AG09309 (cell line): ENCODE measurements at regions not wholly inside any gene's neighbourhood (a gene's known extent, or its start where the extent isn't known, plus 50 kb on each side); places are given as distances from the start of the nearest gene placed in this dataset.

Experiments used
- DNase-seq: peaks from one replicate; pipeline ENCODE4 v3.0.0-alpha.2; 2010; ENCODE audit warnings: low read depth
- H3K4me3 ChIP-seq: 2 replicates; pipeline ENCODE4 v1.5.1; 2011; ENCODE audit warnings: mild to moderate bottlenecking, low read depth, low read length, moderate library complexity; ENCODE audit not compliant: control insufficient read depth
- TF ChIP-seq, protein P1 (sequence below): IDR thresholded peaks from 2 replicates; pipeline ENCODE4 v1.5.1; 2011; ENCODE audit warnings: mild to moderate bottlenecking, low read depth, low read length, inconsistent platforms; ENCODE audit not compliant: insufficient read depth, control insufficient read depth; ENCODE audit errors: missing control alignments

DNA sequence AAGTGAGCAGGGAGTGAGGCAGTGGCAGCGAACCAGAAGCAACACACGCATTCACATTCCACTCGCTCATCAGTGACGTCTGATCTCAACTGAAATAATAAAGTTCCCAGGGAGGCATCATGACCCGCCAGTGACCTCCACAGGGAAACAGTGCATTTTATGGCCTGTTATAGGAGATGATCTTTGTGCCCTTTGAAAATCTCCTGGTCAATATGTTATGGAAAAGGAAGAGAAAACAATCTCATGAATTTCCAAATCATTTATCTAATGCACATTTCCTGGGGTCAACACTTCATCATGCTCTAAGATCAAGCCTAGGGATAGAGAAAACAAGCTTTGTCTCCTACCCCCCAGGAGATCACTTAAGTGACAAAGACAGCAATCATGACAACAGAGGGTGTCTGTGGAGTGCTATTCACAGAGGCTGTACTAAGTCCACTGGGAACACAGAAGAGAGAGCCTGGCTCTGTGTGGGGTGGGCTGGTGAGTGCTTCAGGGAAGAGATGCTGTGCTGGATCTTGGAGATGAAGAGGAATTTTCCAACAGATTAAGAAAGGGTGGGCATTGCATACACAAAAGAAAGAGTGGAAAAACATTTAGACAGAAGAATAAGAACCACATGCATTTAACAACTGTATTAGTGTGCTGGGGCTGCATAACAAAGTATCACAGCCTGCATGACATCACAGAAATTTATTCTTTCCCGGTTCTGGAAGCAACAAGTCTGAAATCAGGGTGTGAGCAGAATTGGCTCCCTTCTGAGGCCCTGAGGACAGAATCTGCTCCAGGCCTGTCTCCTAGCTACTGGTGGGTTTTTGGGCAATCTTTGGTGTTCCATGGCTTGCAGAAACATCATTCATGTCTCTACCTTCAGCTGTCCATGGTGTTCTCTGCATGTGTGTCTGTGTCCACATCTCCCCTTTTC, 613.9 kb upstream of the IGFBP3 start:
- DNase-seq, result no peak
- TF ChIP-seq, protein P1, sequence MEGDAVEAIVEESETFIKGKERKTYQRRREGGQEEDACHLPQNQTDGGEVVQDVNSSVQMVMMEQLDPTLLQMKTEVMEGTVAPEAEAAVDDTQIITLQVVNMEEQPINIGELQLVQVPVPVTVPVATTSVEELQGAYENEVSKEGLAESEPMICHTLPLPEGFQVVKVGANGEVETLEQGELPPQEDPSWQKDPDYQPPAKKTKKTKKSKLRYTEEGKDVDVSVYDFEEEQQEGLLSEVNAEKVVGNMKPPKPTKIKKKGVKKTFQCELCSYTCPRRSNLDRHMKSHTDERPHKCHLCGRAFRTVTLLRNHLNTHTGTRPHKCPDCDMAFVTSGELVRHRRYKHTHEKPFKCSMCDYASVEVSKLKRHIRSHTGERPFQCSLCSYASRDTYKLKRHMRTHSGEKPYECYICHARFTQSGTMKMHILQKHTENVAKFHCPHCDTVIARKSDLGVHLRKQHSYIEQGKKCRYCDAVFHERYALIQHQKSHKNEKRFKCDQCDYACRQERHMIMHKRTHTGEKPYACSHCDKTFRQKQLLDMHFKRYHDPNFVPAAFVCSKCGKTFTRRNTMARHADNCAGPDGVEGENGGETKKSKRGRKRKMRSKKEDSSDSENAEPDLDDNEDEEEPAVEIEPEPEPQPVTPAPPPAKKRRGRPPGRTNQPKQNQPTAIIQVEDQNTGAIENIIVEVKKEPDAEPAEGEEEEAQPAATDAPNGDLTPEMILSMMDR, result no peak
- H3K4me3 ChIP-seq, result no peak overlapping the region

DNA sequence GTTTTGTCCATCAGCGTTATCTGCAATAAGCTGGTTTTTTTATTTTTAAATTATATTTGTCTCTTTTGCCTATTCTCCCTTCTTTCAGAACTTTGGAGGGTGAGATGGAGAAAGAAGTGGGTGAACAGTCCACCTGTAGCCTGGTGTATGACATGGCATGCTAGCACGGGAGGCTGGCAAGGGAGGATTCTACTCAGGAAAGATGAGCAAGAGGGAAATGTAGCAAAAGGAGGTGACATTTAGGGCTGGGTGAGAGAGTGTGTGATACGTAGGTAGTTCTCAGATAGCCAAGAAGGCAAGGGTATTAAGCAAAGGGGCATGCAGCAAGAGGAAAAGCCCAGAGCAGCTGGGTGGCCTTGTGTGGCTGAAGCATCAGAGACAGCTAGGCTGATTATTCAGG, 612.9 kb upstream of the IGFBP3 start:
- DNase-seq, result no peak
- no peak overlapping the region for H3K4me3 ChIP-seq
- TF ChIP-seq, protein P1, result no peak

DNA sequence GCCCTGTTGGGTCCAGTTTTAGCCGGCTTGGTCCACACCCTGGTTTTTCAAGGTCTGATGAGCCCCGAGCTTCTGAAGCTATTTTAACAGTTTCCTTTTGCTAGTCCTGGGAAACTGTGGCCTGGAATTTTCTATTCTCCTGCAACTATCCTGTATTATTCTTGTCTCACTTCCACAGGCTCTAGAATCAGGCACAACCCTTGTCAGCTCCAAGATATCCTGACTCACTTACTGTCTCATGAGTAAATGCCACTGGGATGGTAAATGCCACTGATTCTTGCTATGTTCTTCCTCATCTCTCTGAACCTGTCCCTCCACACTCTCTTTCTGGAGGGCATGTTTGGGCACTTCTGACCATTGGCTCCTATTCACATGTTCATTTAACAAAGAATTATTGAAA, 611.5 kb upstream of the IGFBP3 start:
- TF ChIP-seq, protein P1, result no peak
- no peak overlapping the region for H3K4me3 ChIP-seq
- no peak for DNase-seq

DNA sequence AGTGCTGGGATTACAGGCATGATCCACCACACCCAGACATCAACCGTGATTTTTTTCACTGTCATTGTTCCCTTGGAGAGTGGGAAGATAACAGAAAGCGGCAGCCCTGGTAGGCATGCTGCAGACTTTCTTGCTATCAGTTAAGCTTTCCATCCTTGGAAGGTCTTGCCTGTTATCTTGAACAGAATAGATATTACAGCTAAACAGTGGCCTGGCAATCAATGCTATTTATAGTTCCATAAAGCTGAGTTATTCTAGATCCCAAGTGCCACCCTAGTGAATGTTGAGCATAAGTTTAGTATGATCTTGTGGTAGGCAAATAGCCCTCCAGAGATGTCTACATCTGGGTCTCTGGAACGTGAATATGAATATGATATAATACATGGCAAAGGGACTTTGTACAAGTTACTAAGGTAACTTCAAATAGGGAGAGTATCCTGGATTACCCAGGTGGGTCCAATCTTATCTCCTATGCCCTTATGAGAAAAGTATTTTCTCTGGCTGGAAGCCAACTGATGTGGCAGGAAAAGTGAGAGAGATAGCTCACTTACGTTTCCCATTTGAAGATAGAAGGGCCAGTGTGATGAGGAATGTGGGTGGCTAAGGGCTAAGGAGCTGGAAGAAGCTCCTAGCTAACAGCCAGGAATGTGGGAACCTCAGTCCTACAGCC, 609.1 kb upstream of the IGFBP3 start:
- TF ChIP-seq, protein P1, result no peak
- no peak overlapping the region for H3K4me3 ChIP-seq
- DNase-seq, result no peak

DNA sequence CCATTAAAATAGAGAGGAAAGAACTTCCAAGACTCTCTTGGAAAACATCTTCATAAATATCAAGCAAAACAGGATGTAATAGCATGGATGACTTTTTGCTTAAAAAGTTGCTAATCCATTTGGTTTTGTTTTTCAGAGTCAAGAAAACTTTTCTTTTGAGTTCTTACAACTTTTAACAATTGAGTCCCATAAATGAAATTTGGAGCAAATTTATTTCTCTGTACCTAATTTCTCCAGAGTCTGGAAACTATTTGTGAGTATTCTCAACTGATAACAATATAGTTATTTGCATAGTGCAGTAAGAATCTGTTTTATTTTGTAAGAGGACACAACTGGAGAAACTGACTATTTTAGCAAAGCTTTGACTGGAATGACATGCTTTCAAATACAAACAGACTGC, 606.3 kb upstream of the IGFBP3 start:
- TF ChIP-seq, protein P1, result no peak
- DNase-seq, result no peak
- no peak overlapping the region for H3K4me3 ChIP-seq

DNA sequence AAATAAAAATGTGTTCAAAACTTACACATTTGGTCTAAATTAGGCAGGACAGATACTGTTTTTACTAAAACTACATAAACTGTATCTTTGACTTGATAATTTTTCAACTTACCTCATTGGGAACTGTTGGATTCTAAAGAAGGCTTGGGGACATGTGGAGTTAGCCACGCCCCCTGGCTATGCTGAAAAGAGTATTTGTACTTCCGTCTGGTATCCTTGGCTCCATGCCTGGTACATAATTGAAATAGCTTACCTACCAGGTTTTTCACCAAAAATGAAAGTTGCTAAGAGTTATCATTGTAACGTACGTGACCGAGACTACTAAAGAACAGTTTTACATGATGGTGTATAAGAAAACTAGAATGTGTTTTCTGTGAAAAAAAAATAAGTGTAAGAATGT, 604.8 kb upstream of the IGFBP3 start:
- DNase-seq, result no peak
- TF ChIP-seq, protein P1, result no peak
- H3K4me3 ChIP-seq, result no peak overlapping the region
